ENCODE measurements at regions not wholly inside any gene's neighbourhood (a gene's known extent, or its start where the extent isn't known, plus 50 kb on each side); places are given as distances from the start of the nearest gene placed in this dataset.

GRCh38 chr9:104263942-104264341, 169.8 kb downstream of the SMC2 start:
- TF ChIP-seq CTCF (IDR thresholded peaks at IDR 0.05) (no peak), POLR2A (IDR thresholded peaks at IDR 0.05) (no peak), POLR2AphosphoS5 (IDR thresholded peaks at IDR 0.05) (no peak)
